Caco-2 (cell line): ENCODE measurements at regions not wholly inside any gene's neighbourhood (a gene's known extent, or its start where the extent isn't known, plus 50 kb on each side); places are given as distances from the start of the nearest gene placed in this dataset.

Experiments
- BruUV-seq: library from RNA; stranded (reverse); fragments of 400-500 nt; replicated peaks from 2 replicates; lab custom pipeline; 2021; lab: Mats Ljungman, UMichigan
- CTCF ChIA-PET: fragments of 300-600 bp; sonication (Branson Sonifier 250); formaldehyde crosslinking; loops from one replicate; lab custom pipeline; 2022; ENCODE audit warnings: antibody characterized with exemption; lab: Charles Lee
- POLR2A ChIA-PET: fragments of 300-600 bp; sonication (Branson Sonifier 250); formaldehyde crosslinking; loops from one replicate; lab custom pipeline; 2022; ENCODE audit warnings: antibody characterized with exemption; lab: Charles Lee
- DNase-seq, 2 experiments: peaks; one replicate each; pipeline versions ENCODE4 v3.0.0 to v3.0.0-alpha.2; 2020 to 2022
- H3K27me3 ChIP-seq: replicated peaks from 2 replicates; pipeline ENCODE4 v1.6.0; 2011; ENCODE audit warnings: low read length; ENCODE audit not compliant: control insufficient read depth, insufficient read depth
- H3K36me3 ChIP-seq: 2 replicates; pipeline ENCODE4 v1.5.1; 2011; ENCODE audit warnings: low read length; ENCODE audit not compliant: control insufficient read depth, insufficient read depth
- H3K4me1 ChIP-seq: fragments of 250-450 bp; sonication (Bioruptor Pico); 2 replicates; pipeline ENCODE4 v1.5.1; 2020; ENCODE audit warnings: mild to moderate bottlenecking
- H3K4me3 ChIP-seq: 2 replicates; pipeline ENCODE4 v1.5.1; 2011; ENCODE audit warnings: low read depth, mild to moderate bottlenecking, control low read depth, low read length
- H3K9me3 ChIP-seq: fragments of 250-450 bp; sonication (Bioruptor Pico); 2 replicates; pipeline ENCODE4 v1.5.1; 2020; ENCODE audit warnings: mild to moderate bottlenecking, moderate library complexity
- H3K27ac Mint-ChIP-seq: one replicate; pipeline ENCODE4 v1.8.0; 2022; ENCODE audit warnings: mixed read lengths; ENCODE audit not compliant: unreplicated experiment
- H3K27me3 Mint-ChIP-seq: one replicate; pipeline ENCODE4 v1.8.0; 2022; ENCODE audit warnings: mixed read lengths; ENCODE audit not compliant: insufficient read depth, unreplicated experiment
- H3K36me3 Mint-ChIP-seq: one replicate; pipeline ENCODE4 v1.8.0; 2022; ENCODE audit warnings: mild to moderate bottlenecking, mixed read lengths; ENCODE audit not compliant: insufficient read depth, unreplicated experiment
- H3K4me1 Mint-ChIP-seq: one replicate; pipeline ENCODE4 v1.8.0; 2022; ENCODE audit warnings: low read depth, mixed read lengths; ENCODE audit not compliant: unreplicated experiment
- H3K4me3 Mint-ChIP-seq: one replicate; pipeline ENCODE4 v1.8.0; 2022; ENCODE audit warnings: mild to moderate bottlenecking, moderate library complexity, mixed read lengths; ENCODE audit not compliant: unreplicated experiment
- H3K9me3 Mint-ChIP-seq: one replicate; pipeline ENCODE4 v1.8.0; 2022; ENCODE audit warnings: mixed read lengths; ENCODE audit not compliant: unreplicated experiment
- CTCF ChIP-seq, 2 experiments: fragments of 200-600 bp in 1 of 2; IDR thresholded peaks; 1 replicate in 1 of 2; 2 replicates in 1 of 2; pipeline versions ENCODE4 v1.5.1 to v1.8.0; 2011 to 2022; ENCODE audit warnings: antibody characterized with exemption in 1 of 2, control low read depth in 1 of 2, inconsistent platforms in 1 of 2, low read depth in 1 of 2, low read length in 1 of 2, mild to moderate bottlenecking in 1 of 2, moderate library complexity in 1 of 2; ENCODE audit not compliant: insufficient read depth in 1 of 2, severe bottlenecking in 1 of 2, unreplicated experiment in 1 of 2
- intact Hi-C: fragments of 100-400 bp; cut with micrococcal nuclease; formaldehyde crosslinking; loops from one replicate; pipeline ENCODE4 v1.10.0; 2022; ENCODE audit not compliant: unreplicated experiment

- no peaks in the 10 kb centered on the region for H3K4me1 ChIP-seq
- CTCF ChIA-PET = no interaction called here
- POLR2A ChIA-PET = no interaction called here
- BruUV-seq = no TSS peak
- no peak overlapping the region for H3K4me3 ChIP-seq
- Mint-ChIP-seq H3K27me3 (no peaks in the 10 kb centered on the region), H3K36me3 (no peaks in the 10 kb centered on the region), H3K9me3 (no peaks in the 10 kb centered on the region), H3K27ac (no peak overlapping the region), H3K4me1 (no peaks in the 10 kb centered on the region), H3K4me3 (no peak overlapping the region)
- H3K27me3 ChIP-seq = no peaks in the 10 kb centered on the region
- no peak for TF ChIP-seq CTCF (IDR thresholded peaks at IDR 0.05; ENCODE audit: insufficient read depth in 1 of 2, low read depth in 1 of 2, low read length in 1 of 2, severe bottlenecking in 1 of 2, unreplicated experiment in 1 of 2)
- no peaks in the 10 kb centered on the region for H3K9me3 ChIP-seq
- intact Hi-C loops = no loop called here
- H3K36me3 ChIP-seq = no peaks in the 10 kb centered on the region
- DNase-seq = no peak
Measured at GRCh38 chr7:113805976-113806375, 112.8 kb downstream of the PPP1R3A start.

GRCh38 chr7:113804475-113805095, 114.2 kb downstream of the PPP1R3A start:
- no peaks in the 10 kb centered on the region for H3K27me3 ChIP-seq
- Mint-ChIP-seq H3K27me3 (no peaks in the 10 kb centered on the region), H3K4me1 (no peaks in the 10 kb centered on the region), H3K9me3 (no peaks in the 10 kb centered on the region), H3K36me3 (no peaks in the 10 kb centered on the region), H3K27ac (no peak overlapping the region), H3K4me3 (no peak overlapping the region)
- no peak for TF ChIP-seq CTCF (IDR thresholded peaks at IDR 0.05; ENCODE audit: insufficient read depth in 1 of 2, low read depth in 1 of 2, low read length in 1 of 2, severe bottlenecking in 1 of 2, unreplicated experiment in 1 of 2)
- ChIA-PET CTCF (no interaction called here), POLR2A (no interaction called here)
- intact Hi-C loops = no loop called here
- DNase-seq = no peak
- BruUV-seq = no TSS peak
- no peak overlapping the region for H3K4me3 ChIP-seq
- no peaks in the 10 kb centered on the region for H3K9me3 ChIP-seq
- H3K36me3 ChIP-seq = no peaks in the 10 kb centered on the region
- no peaks in the 10 kb centered on the region for H3K4me1 ChIP-seq

- H3K36me3 ChIP-seq = no peaks in the 10 kb centered on the region
- no peaks in the 10 kb centered on the region for H3K27me3 Mint-ChIP-seq
- no peak overlapping the region for H3K4me3 Mint-ChIP-seq
- no peaks in the 10 kb centered on the region for H3K27me3 ChIP-seq
- H3K4me1 Mint-ChIP-seq = no peaks in the 10 kb centered on the region
- no peak overlapping the region for H3K27ac Mint-ChIP-seq
- BruUV-seq = no TSS peak
- no peaks in the 10 kb centered on the region for H3K9me3 ChIP-seq
- no peak overlapping the region for H3K4me3 ChIP-seq
- intact Hi-C loops = no loop called here
- no peaks in the 10 kb centered on the region for H3K9me3 Mint-ChIP-seq
- ChIA-PET POLR2A (no interaction called here), CTCF (no interaction called here)
- DNase-seq = no peak
- no peaks in the 10 kb centered on the region for H3K4me1 ChIP-seq
- no peak for TF ChIP-seq CTCF (IDR thresholded peaks at IDR 0.05; ENCODE audit: insufficient read depth in 1 of 2, low read depth in 1 of 2, low read length in 1 of 2, severe bottlenecking in 1 of 2, unreplicated experiment in 1 of 2)
- no peaks in the 10 kb centered on the region for H3K36me3 Mint-ChIP-seq
Measured at GRCh38 chr7:113801751-113802150, 117.1 kb downstream of the PPP1R3A start.
